ENCODE measurements at regions not wholly inside any gene's neighbourhood (a gene's known extent, or its start where the extent isn't known, plus 50 kb on each side); places are given as distances from the start of the nearest gene placed in this dataset.

DNA sequence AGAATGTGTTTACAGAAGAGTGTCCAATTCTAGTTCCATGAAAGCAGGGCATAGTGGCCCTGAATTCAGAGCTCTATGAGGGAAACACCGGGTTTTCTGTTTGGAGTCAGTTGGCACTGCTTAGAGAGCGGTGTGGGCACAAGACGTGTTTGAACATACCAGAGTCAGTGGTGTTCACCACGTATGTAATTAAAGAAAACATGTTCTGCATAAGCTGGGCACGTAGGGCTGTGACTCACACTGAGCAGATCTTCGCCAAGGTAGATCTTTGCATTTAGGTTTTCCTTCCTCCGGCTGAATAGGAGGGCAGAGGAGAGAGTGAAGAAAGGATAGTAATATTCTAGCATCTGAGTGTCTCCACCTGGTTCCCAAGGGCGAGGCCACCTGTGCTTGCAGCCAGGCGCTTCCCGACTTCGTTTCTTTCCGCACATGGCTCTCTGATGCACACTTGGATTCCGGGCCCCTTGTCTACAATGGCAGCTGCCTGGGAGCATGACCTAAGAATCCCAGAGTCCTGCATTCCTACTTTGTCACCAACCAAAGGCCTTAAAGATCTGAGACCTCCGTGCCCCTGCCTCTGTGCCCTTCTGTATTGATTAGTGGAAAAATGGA lies 136.2 kb downstream of the ERMARD start:
- TF ChIP-seq EZH2phosphoT487 (IDR thresholded peaks at IDR 0.05; ENCODE audit: low read depth, severe bottlenecking, unreplicated experiment) (no peak), EZH2 (IDR thresholded peaks at IDR 0.05; ENCODE audit: borderline replicate concordance) (no peak)
- TF ChIP-seq, protein P1, sequence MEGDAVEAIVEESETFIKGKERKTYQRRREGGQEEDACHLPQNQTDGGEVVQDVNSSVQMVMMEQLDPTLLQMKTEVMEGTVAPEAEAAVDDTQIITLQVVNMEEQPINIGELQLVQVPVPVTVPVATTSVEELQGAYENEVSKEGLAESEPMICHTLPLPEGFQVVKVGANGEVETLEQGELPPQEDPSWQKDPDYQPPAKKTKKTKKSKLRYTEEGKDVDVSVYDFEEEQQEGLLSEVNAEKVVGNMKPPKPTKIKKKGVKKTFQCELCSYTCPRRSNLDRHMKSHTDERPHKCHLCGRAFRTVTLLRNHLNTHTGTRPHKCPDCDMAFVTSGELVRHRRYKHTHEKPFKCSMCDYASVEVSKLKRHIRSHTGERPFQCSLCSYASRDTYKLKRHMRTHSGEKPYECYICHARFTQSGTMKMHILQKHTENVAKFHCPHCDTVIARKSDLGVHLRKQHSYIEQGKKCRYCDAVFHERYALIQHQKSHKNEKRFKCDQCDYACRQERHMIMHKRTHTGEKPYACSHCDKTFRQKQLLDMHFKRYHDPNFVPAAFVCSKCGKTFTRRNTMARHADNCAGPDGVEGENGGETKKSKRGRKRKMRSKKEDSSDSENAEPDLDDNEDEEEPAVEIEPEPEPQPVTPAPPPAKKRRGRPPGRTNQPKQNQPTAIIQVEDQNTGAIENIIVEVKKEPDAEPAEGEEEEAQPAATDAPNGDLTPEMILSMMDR (IDR thresholded peaks at IDR 0.05; ENCODE audit: poor library complexity) = no peak
- Histone ChIP-seq H3K9me2 (replicated peaks; ENCODE audit: insufficient read depth) (no peaks in the 10 kb centered on the region), H2AFZ (no peak overlapping the region), H3K4me2 (no peak overlapping the region), H3K27ac (no peak overlapping the region), H3K79me2 (no peaks in the 10 kb centered on the region), H4K20me1 (ENCODE audit: insufficient read depth, poor library complexity, severe bottlenecking) (no peaks in the 10 kb centered on the region), H3K4me3 (no peak overlapping the region), H3K27me3 (peaks cover 21% of the 10 kb centered on the region), H3K4me1 (ENCODE audit: insufficient read depth) (no peaks in the 10 kb centered on the region), H3K36me3 (replicated peaks; ENCODE audit: insufficient read depth, low read depth) (no peaks in the 10 kb centered on the region), H3K9me3 (ENCODE audit: low read depth) (no peaks in the 10 kb centered on the region)
- 92% methylated on average over 14 of the region's 14 CpGs for WGBS (ENCODE audit: low lambda C conversion rate, missing lambda C conversion rate)
- DNase-seq (ENCODE audit: low spot score) = no peak

DNA sequence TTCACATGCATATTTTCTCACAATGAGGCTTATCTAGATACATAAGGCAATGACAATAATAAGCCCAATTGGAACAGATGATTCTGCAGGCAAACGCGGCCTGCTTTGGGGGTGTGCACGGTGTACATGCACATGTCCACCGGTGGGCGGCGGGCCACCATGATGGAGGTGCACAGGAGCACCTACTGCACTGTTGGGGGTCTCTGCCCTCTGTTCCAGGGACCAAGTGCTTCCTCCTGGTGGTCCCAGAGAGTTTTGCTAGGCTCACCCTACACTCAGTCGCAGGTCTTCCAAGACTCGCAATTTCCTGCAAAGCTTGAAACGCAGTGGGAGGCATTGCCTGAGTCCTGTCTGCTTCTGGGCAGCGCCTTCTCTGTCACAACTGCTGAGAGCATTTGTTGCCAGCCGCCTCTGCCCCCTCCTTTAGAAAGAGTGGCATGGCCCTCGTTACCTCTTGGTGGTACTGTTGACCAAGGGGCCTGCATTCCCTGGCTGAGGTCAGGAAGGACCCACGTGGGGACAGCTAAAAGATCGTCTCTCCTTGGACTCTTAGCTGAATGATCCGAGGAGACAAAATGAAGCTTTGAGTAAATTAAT lies 135.3 kb downstream of the ERMARD start:
- H3K27ac ChIP-seq = no peak overlapping the region
- H3K4me1 ChIP-seq (ENCODE audit: insufficient read depth) = no peaks in the 10 kb centered on the region
- H3K9me2 ChIP-seq (replicated peaks; ENCODE audit: insufficient read depth) = no peaks in the 10 kb centered on the region
- no peak overlapping the region for H2AFZ ChIP-seq
- no peak overlapping the region for H3K4me2 ChIP-seq
- no peak overlapping the region for H3K4me3 ChIP-seq
- no peaks in the 10 kb centered on the region for H4K20me1 ChIP-seq (ENCODE audit: insufficient read depth, poor library complexity, severe bottlenecking)
- H3K79me2 ChIP-seq = no peaks in the 10 kb centered on the region
- H3K27me3 ChIP-seq = peaks cover 24% of the 10 kb centered on the region
- H3K9me3 ChIP-seq (ENCODE audit: low read depth) = no peaks in the 10 kb centered on the region
- 84% methylated on average over 15 of the region's 15 CpGs for WGBS (ENCODE audit: low lambda C conversion rate, missing lambda C conversion rate)
- DNase-seq (ENCODE audit: low spot score) = no peak
- no peaks in the 10 kb centered on the region for H3K36me3 ChIP-seq (replicated peaks; ENCODE audit: insufficient read depth, low read depth)
- TF ChIP-seq, protein P1 (IDR thresholded peaks at IDR 0.05; ENCODE audit: poor library complexity) = no peak
- TF ChIP-seq EZH2 (IDR thresholded peaks at IDR 0.05; ENCODE audit: borderline replicate concordance) = no peak
- no peak for TF ChIP-seq EZH2phosphoT487 (IDR thresholded peaks at IDR 0.05; ENCODE audit: low read depth, severe bottlenecking, unreplicated experiment)

DNA sequence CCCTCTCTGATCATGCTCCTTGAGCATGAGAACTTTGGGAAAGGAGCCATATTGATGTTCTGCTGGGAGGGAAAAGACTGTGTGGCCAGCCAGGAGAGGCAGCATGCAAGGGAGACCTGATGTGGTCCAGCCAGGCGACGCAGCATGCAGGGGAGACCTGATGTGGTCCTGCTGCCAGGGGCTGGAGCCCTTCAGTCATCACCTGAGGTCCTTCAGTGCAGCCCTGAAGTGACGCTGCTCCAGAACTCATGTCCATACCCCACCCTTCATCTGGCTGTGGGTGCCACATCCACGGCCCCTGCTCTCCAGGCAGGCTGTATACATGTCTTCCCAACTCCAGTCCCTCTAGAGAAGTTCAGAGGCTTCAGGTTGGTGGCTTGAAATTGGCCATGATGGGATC lies 134.4 kb downstream of the ERMARD start:
- Histone ChIP-seq H3K79me2 (no peaks in the 10 kb centered on the region), H3K27me3 (peaks cover 21% of the 10 kb centered on the region), H3K27ac (no peak overlapping the region), H4K20me1 (ENCODE audit: insufficient read depth, poor library complexity, severe bottlenecking) (no peaks in the 10 kb centered on the region), H3K9me2 (replicated peaks; ENCODE audit: insufficient read depth) (no peaks in the 10 kb centered on the region), H3K4me1 (ENCODE audit: insufficient read depth) (no peaks in the 10 kb centered on the region), H3K9me3 (ENCODE audit: low read depth) (no peaks in the 10 kb centered on the region), H3K4me3 (no peak overlapping the region), H3K4me2 (no peak overlapping the region), H3K36me3 (replicated peaks; ENCODE audit: insufficient read depth, low read depth) (no peaks in the 10 kb centered on the region), H2AFZ (no peak overlapping the region)
- TF ChIP-seq, protein P1 (IDR thresholded peaks at IDR 0.05; ENCODE audit: poor library complexity) = no peak
- TF ChIP-seq EZH2phosphoT487 (IDR thresholded peaks at IDR 0.05; ENCODE audit: low read depth, severe bottlenecking, unreplicated experiment) (no peak), EZH2 (IDR thresholded peaks at IDR 0.05; ENCODE audit: borderline replicate concordance) (no peak)
- WGBS (ENCODE audit: low lambda C conversion rate, missing lambda C conversion rate) = 93% methylated on average over 4 of the region's 4 CpGs
- no peak for DNase-seq (ENCODE audit: low spot score)
